H9 (cell line): ENCODE measurements at regions not wholly inside any gene's neighbourhood (a gene's known extent, or its start where the extent isn't known, plus 50 kb on each side); places are given as distances from the start of the nearest gene placed in this dataset.

Source experiments
- DNase-seq: peaks from one replicate; pipeline ENCODE4 v3.0.0-alpha.2; 2017
- H2AFZ ChIP-seq: one replicate; pipeline ENCODE4 v1.6.1; 2013; ENCODE audit warnings: mild to moderate bottlenecking, low read length, control low read depth, moderate library complexity
- H2AK5ac ChIP-seq: 2 replicates; pipeline ENCODE4 v1.6.1; 2013; ENCODE audit warnings: low read length, control low read depth, mixed read lengths; ENCODE audit not compliant: insufficient read length
- H2BK120ac ChIP-seq: one replicate; pipeline ENCODE4 v1.6.1; 2013; ENCODE audit warnings: low read depth, mild to moderate bottlenecking, low read length, control low read depth, inconsistent platforms; ENCODE audit not compliant: poor library complexity, severe bottlenecking
- H2BK12ac ChIP-seq: 2 replicates; pipeline ENCODE4 v1.6.1; 2013; ENCODE audit warnings: low read length, control low read depth, mixed read lengths, low read depth; ENCODE audit not compliant: insufficient read length
- H2BK15ac ChIP-seq: 2 replicates; pipeline ENCODE4 v1.6.1; 2013; ENCODE audit warnings: low read depth, low read length, control low read depth
- H2BK20ac ChIP-seq: one replicate; pipeline ENCODE4 v1.6.1; 2013; ENCODE audit warnings: low read depth, mild to moderate bottlenecking, low read length, control low read depth, inconsistent platforms; ENCODE audit not compliant: poor library complexity, severe bottlenecking
- H2BK5ac ChIP-seq: 2 replicates; pipeline ENCODE4 v1.6.1; 2013; ENCODE audit warnings: low read length, control low read depth, mixed read lengths; ENCODE audit not compliant: insufficient read length
- H3K14ac ChIP-seq: 2 replicates; pipeline ENCODE4 v1.6.1; 2013; ENCODE audit warnings: low read length, control low read depth; ENCODE audit not compliant: insufficient read depth
- H3K18ac ChIP-seq: 2 replicates; pipeline ENCODE4 v1.6.1; 2013; ENCODE audit warnings: low read depth, mild to moderate bottlenecking, mixed read lengths, low read length, control low read depth; ENCODE audit not compliant: insufficient read length
- H3K23ac ChIP-seq: 2 replicates; pipeline ENCODE4 v1.6.1; 2013; ENCODE audit warnings: low read length, control low read depth, mixed read lengths, low read depth; ENCODE audit not compliant: insufficient read length
- H3K23me2 ChIP-seq: 2 replicates; pipeline ENCODE4 v1.6.1; 2013; ENCODE audit warnings: low read depth, mild to moderate bottlenecking, mixed read lengths, low read length, control low read depth; ENCODE audit not compliant: insufficient read length, poor library complexity, severe bottlenecking
- H3K27ac ChIP-seq: 2 replicates; pipeline ENCODE4 v1.5.1; 2013; ENCODE audit warnings: low read length, control low read depth, mixed read lengths, low read depth; ENCODE audit not compliant: insufficient read length
- H3K27me3 ChIP-seq: 2 replicates; pipeline ENCODE4 v1.6.1; 2013; ENCODE audit warnings: low read length, control low read depth, inconsistent platforms; ENCODE audit not compliant: insufficient read depth
- H3K4ac ChIP-seq: 2 replicates; pipeline ENCODE4 v1.6.1; 2013; ENCODE audit warnings: low read depth, mild to moderate bottlenecking, control low read depth, inconsistent platforms, low read length, moderate library complexity
- H3K4me1 ChIP-seq: 2 replicates; pipeline ENCODE4 v1.6.1; 2013; ENCODE audit warnings: low read length, control low read depth, inconsistent platforms; ENCODE audit not compliant: insufficient read depth
- H3K4me2 ChIP-seq: 2 replicates; pipeline ENCODE4 v1.6.1; 2013; ENCODE audit warnings: low read length, control low read depth, mixed read lengths; ENCODE audit not compliant: insufficient read length, insufficient read depth
- H3K56ac ChIP-seq: 2 replicates; pipeline ENCODE4 v1.6.1; 2013; ENCODE audit warnings: low read depth, mild to moderate bottlenecking, mixed read lengths, low read length, control low read depth; ENCODE audit not compliant: insufficient read length
- H3K79me1 ChIP-seq: 2 replicates; pipeline ENCODE4 v1.6.1; 2013; ENCODE audit warnings: low read depth, mild to moderate bottlenecking, moderate library complexity, low read length, control low read depth, inconsistent platforms; ENCODE audit not compliant: insufficient read depth, poor library complexity, severe bottlenecking
- H3K79me2 ChIP-seq: 2 replicates; pipeline ENCODE4 v1.6.1; 2013; ENCODE audit warnings: low read length, control low read depth, inconsistent platforms; ENCODE audit not compliant: insufficient read depth
- H3K9ac ChIP-seq: 2 replicates; pipeline ENCODE4 v1.6.1; 2013; ENCODE audit warnings: low read length, control low read depth, mixed read lengths; ENCODE audit not compliant: insufficient read length; ENCODE audit errors: extremely low read depth
- H3K9me3 ChIP-seq: one replicate; pipeline ENCODE4 v1.6.1; 2013; ENCODE audit warnings: low read depth, low read length, inconsistent platforms; ENCODE audit not compliant: control insufficient read depth
- H3T11ph ChIP-seq: one replicate; pipeline ENCODE4 v1.6.1; 2013; ENCODE audit warnings: mild to moderate bottlenecking, low read length, control low read depth, inconsistent platforms
- H4K20me1 ChIP-seq: one replicate; pipeline ENCODE4 v1.6.1; 2013; ENCODE audit not compliant: control insufficient read depth, insufficient read length, insufficient read depth
- H4K5ac ChIP-seq: 2 replicates; pipeline ENCODE4 v1.6.1; 2013; ENCODE audit warnings: low read depth, mild to moderate bottlenecking, mixed read lengths, low read length, control low read depth; ENCODE audit not compliant: insufficient read length
- H4K8ac ChIP-seq: replicated peaks from 2 replicates; pipeline ENCODE4 v1.6.1; 2013; ENCODE audit warnings: low read length, control low read depth, mixed read lengths, low read depth; ENCODE audit not compliant: insufficient read length
- H4K91ac ChIP-seq: 2 replicates; pipeline ENCODE4 v1.6.1; 2013; ENCODE audit warnings: low read depth, mild to moderate bottlenecking, moderate library complexity, mixed read lengths, low read length, control low read depth; ENCODE audit not compliant: insufficient read length
- H3K27ac Mint-ChIP-seq, 3 experiments: 2 replicates in 2 of 3; 3 replicates in 1 of 3; pipeline ENCODE4 v1.8.0; 2020 to 2021; ENCODE audit warnings: mixed read lengths in 3 of 3, mild to moderate bottlenecking in 1 of 3, moderate library complexity in 1 of 3
- H3K27me3 Mint-ChIP-seq: 2 replicates; pipeline ENCODE4 v1.8.0; 2021; ENCODE audit warnings: low read depth, mild to moderate bottlenecking, moderate library complexity, mixed read lengths
- H3K36me3 Mint-ChIP-seq, 3 experiments: 2 replicates in 2 of 3; 3 replicates in 1 of 3; pipeline ENCODE4 v1.8.0; 2020 to 2021; ENCODE audit warnings: low read depth in 3 of 3, mixed read lengths in 3 of 3; ENCODE audit not compliant: insufficient read depth in 1 of 3
- H3K4me1 Mint-ChIP-seq, 2 experiments: 2 replicates each; pipeline ENCODE4 v1.8.0; 2020; ENCODE audit warnings: mixed read lengths in 2 of 2
- H3K4me3 Mint-ChIP-seq, 2 experiments: 2 replicates in 1 of 2; 3 replicates in 1 of 2; pipeline ENCODE4 v1.8.0; 2020 to 2021; ENCODE audit warnings: mild to moderate bottlenecking in 2 of 2, mixed read lengths in 2 of 2, moderate library complexity in 1 of 2
- H3K9me3 Mint-ChIP-seq, 2 experiments: 2 replicates in 1 of 2; 3 replicates in 1 of 2; pipeline ENCODE4 v1.8.0; 2020; ENCODE audit warnings: mild to moderate bottlenecking in 2 of 2, mixed read lengths in 2 of 2, moderate library complexity in 1 of 2
- WGBS: extraction: QIAGEN DNeasy Blood & Tissue Kit; methylation state at CpG from one replicate; pipeline ENCODE4 v1.1.7; 2013; ENCODE audit warnings: missing lambda C conversion rate, low lambda C conversion rate, mixed read lengths; ENCODE audit not compliant: insufficient read length; ENCODE audit errors: extremely low coverage; 5-methylcytosine and 5-hydroxymethylcytosine counted together
- TF ChIP-seq, protein P1 (sequence below): fragments of 200-600 bp; sonication (generic); conservative IDR thresholded peaks from 3 replicates; pipeline ENCODE4 v1.8.0; 2021; ENCODE audit warnings: antibody characterized with exemption, mild to moderate bottlenecking

DNA sequence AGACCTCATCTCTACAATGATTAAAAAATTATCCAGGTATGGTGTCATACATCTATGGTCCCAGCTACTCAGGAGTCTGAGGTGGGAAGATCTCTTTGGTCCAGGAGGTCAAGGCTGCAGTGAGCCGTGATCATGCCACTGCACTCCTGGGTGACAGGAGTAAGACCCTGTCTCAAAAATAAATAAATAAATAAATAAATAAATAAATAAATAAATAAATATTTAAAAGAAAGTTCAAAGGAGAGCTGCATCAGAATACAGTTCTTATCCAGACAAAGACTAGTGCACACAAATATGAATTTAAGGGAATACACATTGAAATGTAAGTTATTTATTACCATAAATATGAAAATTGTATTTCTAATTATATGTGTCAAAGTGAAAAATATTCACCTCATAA, 624.9 kb downstream of the SLITRK6 start:
- no peak overlapping the region for H2BK5ac ChIP-seq
- H3K4me1 Mint-ChIP-seq = no peaks in the 10 kb centered on the region
- no peak overlapping the region for H2BK120ac ChIP-seq
- H3K23me2 ChIP-seq = no peaks in the 10 kb centered on the region
- TF ChIP-seq, protein P1, sequence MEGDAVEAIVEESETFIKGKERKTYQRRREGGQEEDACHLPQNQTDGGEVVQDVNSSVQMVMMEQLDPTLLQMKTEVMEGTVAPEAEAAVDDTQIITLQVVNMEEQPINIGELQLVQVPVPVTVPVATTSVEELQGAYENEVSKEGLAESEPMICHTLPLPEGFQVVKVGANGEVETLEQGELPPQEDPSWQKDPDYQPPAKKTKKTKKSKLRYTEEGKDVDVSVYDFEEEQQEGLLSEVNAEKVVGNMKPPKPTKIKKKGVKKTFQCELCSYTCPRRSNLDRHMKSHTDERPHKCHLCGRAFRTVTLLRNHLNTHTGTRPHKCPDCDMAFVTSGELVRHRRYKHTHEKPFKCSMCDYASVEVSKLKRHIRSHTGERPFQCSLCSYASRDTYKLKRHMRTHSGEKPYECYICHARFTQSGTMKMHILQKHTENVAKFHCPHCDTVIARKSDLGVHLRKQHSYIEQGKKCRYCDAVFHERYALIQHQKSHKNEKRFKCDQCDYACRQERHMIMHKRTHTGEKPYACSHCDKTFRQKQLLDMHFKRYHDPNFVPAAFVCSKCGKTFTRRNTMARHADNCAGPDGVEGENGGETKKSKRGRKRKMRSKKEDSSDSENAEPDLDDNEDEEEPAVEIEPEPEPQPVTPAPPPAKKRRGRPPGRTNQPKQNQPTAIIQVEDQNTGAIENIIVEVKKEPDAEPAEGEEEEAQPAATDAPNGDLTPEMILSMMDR = no peak
- no peak overlapping the region for H3K9ac ChIP-seq
- H3K79me1 ChIP-seq = no peaks in the 10 kb centered on the region
- peaks cover 0 to 8% (median 2%) of the 10 kb centered on the region in 3 experiments; a peak in 2 of 7 replicates for H3K36me3 Mint-ChIP-seq
- H3K18ac ChIP-seq = no peak overlapping the region
- no peaks in the 10 kb centered on the region for H3K79me2 ChIP-seq
- H3K9me3 Mint-ChIP-seq = peaks cover 0 to 9% of the 10 kb centered on the region in 2 experiments; a peak in 4 of 5 replicates
- WGBS = no CpG with 5 or more reads among the region's 1 CpG
- H3K27me3 Mint-ChIP-seq = no peaks in the 10 kb centered on the region
- no peak overlapping the region for H4K5ac ChIP-seq
- no peaks in the 10 kb centered on the region for H3K4me1 ChIP-seq
- H2BK15ac ChIP-seq = no peak overlapping the region
- no peak overlapping the region for H3K4ac ChIP-seq
- no peak overlapping the region for H2AFZ ChIP-seq
- no peak overlapping the region for H3K27ac ChIP-seq
- H2BK20ac ChIP-seq = no peak overlapping the region
- no peak overlapping the region for H3K14ac ChIP-seq
- no peaks in the 10 kb centered on the region for H3K27me3 ChIP-seq
- no peak overlapping the region for H4K91ac ChIP-seq
- no peak overlapping the region for H3K27ac Mint-ChIP-seq
- H3T11ph ChIP-seq = no peak overlapping the region
- H3K4me3 Mint-ChIP-seq = no peak overlapping the region
- H2AK5ac ChIP-seq = no peak overlapping the region
- H3K4me2 ChIP-seq = no peak overlapping the region
- no peak overlapping the region for H3K56ac ChIP-seq
- DNase-seq = no peak
- no peaks in the 10 kb centered on the region for H4K20me1 ChIP-seq
- H2BK12ac ChIP-seq = no peak overlapping the region
- no peaks in the 10 kb centered on the region for H3K9me3 ChIP-seq
- no peak overlapping the region for H4K8ac ChIP-seq
- H3K23ac ChIP-seq = no peak overlapping the region
